ENCODE measurements at regions not wholly inside any gene's neighbourhood (a gene's known extent, or its start where the extent isn't known, plus 50 kb on each side); places are given as distances from the start of the nearest gene placed in this dataset.
A peak's percentile ranks its signal among the peaks of the same experiment; 100 is the strongest.

DNA sequence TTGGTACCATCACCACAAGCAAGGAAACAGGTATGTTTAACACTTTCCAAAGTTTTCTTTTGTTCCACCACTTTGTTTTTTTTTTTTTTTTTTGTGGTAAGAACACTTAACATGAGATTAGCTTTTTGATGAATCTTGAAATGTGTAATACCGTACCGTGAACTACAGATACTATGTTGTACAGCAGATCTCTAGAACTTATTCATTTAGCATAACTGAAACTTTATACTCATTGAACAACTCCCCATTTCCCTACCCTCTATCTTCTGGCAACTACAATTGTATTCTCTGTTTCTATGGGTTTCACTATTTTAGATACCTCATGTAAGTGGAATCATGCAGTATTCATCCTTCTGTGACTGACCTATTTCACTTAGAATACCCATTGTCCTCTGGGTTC is 162.7 kb upstream of the ITGB1 start:
- no peaks in the 10 kb centered on the region for H3K27me3 ChIP-seq
- H3K36me3 ChIP-seq, result no peaks in the 10 kb centered on the region
- TF ChIP-seq, protein P1, sequence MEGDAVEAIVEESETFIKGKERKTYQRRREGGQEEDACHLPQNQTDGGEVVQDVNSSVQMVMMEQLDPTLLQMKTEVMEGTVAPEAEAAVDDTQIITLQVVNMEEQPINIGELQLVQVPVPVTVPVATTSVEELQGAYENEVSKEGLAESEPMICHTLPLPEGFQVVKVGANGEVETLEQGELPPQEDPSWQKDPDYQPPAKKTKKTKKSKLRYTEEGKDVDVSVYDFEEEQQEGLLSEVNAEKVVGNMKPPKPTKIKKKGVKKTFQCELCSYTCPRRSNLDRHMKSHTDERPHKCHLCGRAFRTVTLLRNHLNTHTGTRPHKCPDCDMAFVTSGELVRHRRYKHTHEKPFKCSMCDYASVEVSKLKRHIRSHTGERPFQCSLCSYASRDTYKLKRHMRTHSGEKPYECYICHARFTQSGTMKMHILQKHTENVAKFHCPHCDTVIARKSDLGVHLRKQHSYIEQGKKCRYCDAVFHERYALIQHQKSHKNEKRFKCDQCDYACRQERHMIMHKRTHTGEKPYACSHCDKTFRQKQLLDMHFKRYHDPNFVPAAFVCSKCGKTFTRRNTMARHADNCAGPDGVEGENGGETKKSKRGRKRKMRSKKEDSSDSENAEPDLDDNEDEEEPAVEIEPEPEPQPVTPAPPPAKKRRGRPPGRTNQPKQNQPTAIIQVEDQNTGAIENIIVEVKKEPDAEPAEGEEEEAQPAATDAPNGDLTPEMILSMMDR (IDR thresholded peaks at IDR 0.05), result no peak
- H3K4me3 ChIP-seq, result no peak overlapping the region
- H3K27ac ChIP-seq, result no peak overlapping the region
- peaks cover 0 to 4% of the 10 kb centered on the region in 2 donors for H3K4me1 ChIP-seq
- no peak for DNase-seq (ENCODE audit: low spot score)
- H3K9me3 ChIP-seq, result no peaks in the 10 kb centered on the region

DNA sequence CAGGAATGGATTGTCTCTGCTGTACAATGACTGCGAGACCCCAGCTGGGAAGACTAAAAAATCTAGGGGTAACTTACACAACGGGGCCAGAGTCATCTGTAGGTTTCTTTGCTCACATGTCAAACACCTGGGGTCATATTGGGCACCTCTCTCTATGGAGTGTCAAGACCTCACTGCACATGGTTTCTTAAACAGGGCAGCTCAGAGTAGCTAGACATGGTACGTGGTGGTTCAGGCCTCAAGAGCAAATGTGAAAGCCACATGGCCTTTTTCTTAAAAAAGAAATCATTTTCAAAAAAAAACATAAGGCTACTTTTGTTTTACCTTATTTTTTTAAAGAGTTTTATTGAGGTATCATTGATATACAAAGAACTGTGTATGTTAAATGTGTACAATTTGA is 162.2 kb upstream of the ITGB1 start:
- H3K27me3 ChIP-seq, result no peaks in the 10 kb centered on the region
- H3K4me1 ChIP-seq, result no peaks in the 10 kb centered on the region
- DNase-seq (ENCODE audit: low spot score), result no peak
- no peak overlapping the region for H3K27ac ChIP-seq
- TF ChIP-seq, protein P1 (IDR thresholded peaks at IDR 0.05), result no peak
- H3K36me3 ChIP-seq, result no peaks in the 10 kb centered on the region
- no peaks in the 10 kb centered on the region for H3K9me3 ChIP-seq
- H3K4me3 ChIP-seq, result no peak overlapping the region

DNA sequence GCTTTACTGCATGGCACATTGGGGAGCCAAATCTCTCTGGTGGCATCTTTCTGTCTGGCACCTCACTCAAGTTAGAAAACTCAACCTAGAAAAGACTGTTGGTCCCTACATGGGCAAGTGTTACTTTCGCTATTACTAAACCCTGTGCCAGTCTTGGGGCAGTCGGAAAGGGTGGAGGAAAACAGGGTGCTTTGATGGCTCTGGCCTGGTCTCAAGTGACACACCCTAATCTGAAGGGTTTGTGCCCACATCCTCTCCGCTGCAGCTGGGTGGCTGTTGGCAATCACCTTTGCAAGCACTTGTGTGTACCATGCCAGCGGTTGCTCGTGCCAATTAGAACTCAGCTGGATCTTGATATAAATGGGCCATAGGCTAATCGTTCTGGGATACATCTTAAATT is 159.8 kb upstream of the ITGB1 start:
- Histone ChIP-seq H3K9me3 (no peaks in the 10 kb centered on the region), H3K36me3 (no peaks in the 10 kb centered on the region), H3K4me1 (peaks cover 0 to 19% of the 10 kb centered on the region in 2 donors), H3K4me3 (no peak overlapping the region), H3K27me3 (no peaks in the 10 kb centered on the region), H3K27ac (no peak overlapping the region)
- TF ChIP-seq, protein P1 (IDR thresholded peaks at IDR 0.05), result no peak
- DNase-seq (ENCODE audit: low spot score), result no peak

DNA sequence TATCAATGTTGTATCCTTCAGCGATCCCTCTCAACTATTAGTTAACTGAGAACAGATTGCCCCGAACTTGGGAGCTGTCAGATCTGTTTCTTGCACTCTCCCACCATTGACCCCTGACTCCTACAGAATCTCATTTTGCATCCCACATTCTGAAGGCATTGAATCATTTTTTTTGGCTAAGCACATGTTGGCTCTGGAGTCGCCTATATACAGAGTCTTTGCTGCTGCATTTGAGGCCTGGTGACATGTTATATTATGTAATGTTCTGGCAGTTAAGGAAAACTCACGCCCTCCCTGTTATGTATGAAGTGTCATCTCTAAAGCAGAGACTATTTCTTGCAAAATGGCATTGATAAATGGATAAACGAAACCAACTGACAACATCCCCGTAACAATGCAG is 159.2 kb upstream of the ITGB1 start:
- DNase-seq (ENCODE audit: low spot score), result no peak
- no peak overlapping the region for H3K4me3 ChIP-seq
- H3K36me3 ChIP-seq, result no peaks in the 10 kb centered on the region
- TF ChIP-seq, protein P1 (IDR thresholded peaks at IDR 0.05), result no peak
- H3K4me1 ChIP-seq, result peaks cover 0 to 20% of the 10 kb centered on the region in 2 donors
- no peak overlapping the region for H3K27ac ChIP-seq
- no peaks in the 10 kb centered on the region for H3K27me3 ChIP-seq
- H3K9me3 ChIP-seq, result no peaks in the 10 kb centered on the region

DNA sequence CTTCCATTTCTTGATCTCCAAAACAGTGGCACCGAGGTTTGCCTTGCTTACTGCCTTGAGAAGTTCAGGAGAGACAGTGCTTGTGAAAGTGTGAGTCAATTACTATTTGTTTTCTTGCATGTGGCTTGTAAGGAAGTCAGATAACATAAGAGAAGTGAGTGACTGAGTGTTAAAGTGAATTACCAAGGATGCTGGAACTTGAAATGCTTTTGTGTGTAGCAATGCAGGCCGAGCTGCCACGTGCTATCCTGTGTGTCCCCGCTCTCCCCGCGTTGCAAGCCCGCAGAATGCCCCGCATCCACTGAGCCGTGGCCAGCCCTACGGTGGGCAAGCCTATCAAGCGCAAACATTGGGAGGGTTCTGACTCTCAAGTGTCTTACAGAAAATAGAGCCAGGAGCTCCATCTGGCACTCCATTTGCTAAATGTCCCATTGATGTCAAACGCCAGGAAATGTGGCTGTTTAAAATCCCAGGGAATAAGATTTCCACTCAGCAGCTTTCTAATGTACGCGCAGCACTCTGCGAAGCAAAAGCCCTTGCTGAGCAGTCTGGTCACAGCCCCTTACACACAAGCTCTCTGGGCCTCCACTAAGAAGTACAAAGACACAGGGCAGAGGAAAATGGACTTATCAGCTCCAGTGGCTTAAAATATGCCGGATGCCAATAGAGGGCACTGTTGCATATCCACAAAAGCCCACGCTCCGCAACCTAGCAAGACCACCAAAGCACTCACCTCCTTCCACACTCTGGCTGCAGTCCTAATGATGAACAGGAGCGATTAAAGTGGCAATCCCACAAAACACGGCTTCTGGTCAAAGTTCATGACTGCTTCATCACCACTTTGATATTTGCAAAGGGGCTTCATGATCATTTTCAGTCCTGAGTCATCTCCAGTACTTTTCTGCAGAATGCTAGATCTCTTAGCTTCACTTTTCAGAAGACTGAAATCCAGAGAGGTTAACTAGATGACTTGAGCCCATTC is 158.0 kb upstream of the ITGB1 start:
- Histone ChIP-seq H3K9me3 (no peaks in the 10 kb centered on the region), H3K36me3 (no peaks in the 10 kb centered on the region), H3K4me3 (no peak overlapping the region), H3K27me3 (no peaks in the 10 kb centered on the region), H3K27ac (no peak overlapping the region), H3K4me1 (peaks cover 0 to 20% of the 10 kb centered on the region in 2 donors)
- TF ChIP-seq, protein P1 (IDR thresholded peaks at IDR 0.05), result peak; percentile 47 to 74
- DNase-seq (ENCODE audit: low spot score), result no peak
